BJ (cell line): ENCODE measurements at regions not wholly inside any gene's neighbourhood (a gene's known extent, or its start where the extent isn't known, plus 50 kb on each side); places are given as distances from the start of the nearest gene placed in this dataset.

Experiments
- CTCF ChIA-PET: fragments of 350-600 bp; formaldehyde crosslinking; extraction: SDS; loops from one replicate; lab custom pipeline; 2021; ENCODE audit warnings: antibody characterized with exemption, inconsistent platforms; lab: Yijun Ruan, JAX
- POLR2A ChIA-PET: fragments of 300-600 bp; sonication (Branson Sonifier 250); formaldehyde crosslinking; extraction: SDS; loops from one replicate; lab custom pipeline; 2021; ENCODE audit warnings: antibody characterized with exemption; lab: Charles Lee
- DNase-seq: peaks from one replicate; pipeline ENCODE4 v3.0.0-alpha.2; 2011; ENCODE audit warnings: low read depth
- H3K27me3 ChIP-seq: 2 replicates; pipeline ENCODE4 v1.6.0; 2011; ENCODE audit warnings: low read length; ENCODE audit not compliant: control insufficient read depth, insufficient read depth
- H3K36me3 ChIP-seq: 2 replicates; pipeline ENCODE4 v1.5.1; 2011; ENCODE audit warnings: low read length; ENCODE audit not compliant: control insufficient read depth, insufficient read depth
- H3K4me3 ChIP-seq: 2 replicates; pipeline ENCODE4 v1.5.1; 2011; ENCODE audit warnings: low read depth, mild to moderate bottlenecking, control low read depth, low read length
- TF ChIP-seq, protein P1 (sequence below): IDR thresholded peaks from 2 replicates; pipeline ENCODE4 v1.5.1; 2011; ENCODE audit warnings: low read depth, mild to moderate bottlenecking, control low read depth, inconsistent platforms, low read length, moderate library complexity; ENCODE audit not compliant: insufficient read depth

DNA sequence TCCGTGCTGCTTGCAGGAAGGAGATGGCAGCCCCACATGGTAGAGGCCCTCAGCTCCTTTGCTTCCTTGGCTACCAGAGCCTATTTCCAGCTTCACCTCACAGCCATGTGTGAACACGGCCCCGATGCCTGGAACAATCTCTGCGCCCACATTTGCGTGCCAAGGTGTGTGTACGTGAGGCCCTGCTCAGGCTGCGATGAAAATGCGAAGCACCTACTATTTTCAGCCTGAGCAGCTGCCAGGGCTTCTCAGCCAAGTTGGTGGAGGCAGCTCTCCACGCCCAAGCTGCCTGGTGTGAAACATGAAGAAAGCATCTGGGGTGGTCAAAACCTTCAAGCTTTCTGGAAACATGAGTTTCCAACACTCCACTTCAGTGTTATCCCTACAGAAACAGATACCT is 177.8 kb upstream of the EGLN3 start:
- Histone ChIP-seq H3K36me3 (no peaks in the 10 kb centered on the region), H3K27me3 (0 out of 2 replicates have a peak, but pooled peaks cover 2% of the 10 kb centered on the region), H3K4me3 (no peak overlapping the region)
- TF ChIP-seq, protein P1, sequence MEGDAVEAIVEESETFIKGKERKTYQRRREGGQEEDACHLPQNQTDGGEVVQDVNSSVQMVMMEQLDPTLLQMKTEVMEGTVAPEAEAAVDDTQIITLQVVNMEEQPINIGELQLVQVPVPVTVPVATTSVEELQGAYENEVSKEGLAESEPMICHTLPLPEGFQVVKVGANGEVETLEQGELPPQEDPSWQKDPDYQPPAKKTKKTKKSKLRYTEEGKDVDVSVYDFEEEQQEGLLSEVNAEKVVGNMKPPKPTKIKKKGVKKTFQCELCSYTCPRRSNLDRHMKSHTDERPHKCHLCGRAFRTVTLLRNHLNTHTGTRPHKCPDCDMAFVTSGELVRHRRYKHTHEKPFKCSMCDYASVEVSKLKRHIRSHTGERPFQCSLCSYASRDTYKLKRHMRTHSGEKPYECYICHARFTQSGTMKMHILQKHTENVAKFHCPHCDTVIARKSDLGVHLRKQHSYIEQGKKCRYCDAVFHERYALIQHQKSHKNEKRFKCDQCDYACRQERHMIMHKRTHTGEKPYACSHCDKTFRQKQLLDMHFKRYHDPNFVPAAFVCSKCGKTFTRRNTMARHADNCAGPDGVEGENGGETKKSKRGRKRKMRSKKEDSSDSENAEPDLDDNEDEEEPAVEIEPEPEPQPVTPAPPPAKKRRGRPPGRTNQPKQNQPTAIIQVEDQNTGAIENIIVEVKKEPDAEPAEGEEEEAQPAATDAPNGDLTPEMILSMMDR = no peak
- POLR2A ChIA-PET = no interaction called here
- CTCF ChIA-PET = no interaction called here
- no peak for DNase-seq

DNA sequence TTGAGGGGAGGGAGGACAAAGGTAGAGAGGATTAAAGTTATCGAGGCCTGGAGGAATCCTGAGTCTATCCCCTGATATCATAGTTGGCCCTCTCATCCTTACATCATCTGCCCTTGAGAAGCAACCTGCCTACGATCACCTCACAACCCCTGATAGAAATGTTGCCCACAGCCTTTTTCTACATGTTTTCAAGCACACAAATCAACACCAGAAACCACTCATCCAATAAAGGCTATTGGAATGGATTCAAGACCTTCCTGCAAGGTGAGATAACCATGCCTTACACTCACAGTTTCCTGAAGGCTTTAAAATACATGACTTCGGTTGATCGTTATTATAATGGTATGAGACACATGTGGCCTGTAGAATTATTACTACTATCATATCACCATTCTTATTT is 175.7 kb upstream of the EGLN3 start:
- H3K27me3 ChIP-seq = peaks cover 2% of the 10 kb centered on the region; the same call in 1 of the 2 replicates
- CTCF ChIA-PET = no interaction called here

DNA sequence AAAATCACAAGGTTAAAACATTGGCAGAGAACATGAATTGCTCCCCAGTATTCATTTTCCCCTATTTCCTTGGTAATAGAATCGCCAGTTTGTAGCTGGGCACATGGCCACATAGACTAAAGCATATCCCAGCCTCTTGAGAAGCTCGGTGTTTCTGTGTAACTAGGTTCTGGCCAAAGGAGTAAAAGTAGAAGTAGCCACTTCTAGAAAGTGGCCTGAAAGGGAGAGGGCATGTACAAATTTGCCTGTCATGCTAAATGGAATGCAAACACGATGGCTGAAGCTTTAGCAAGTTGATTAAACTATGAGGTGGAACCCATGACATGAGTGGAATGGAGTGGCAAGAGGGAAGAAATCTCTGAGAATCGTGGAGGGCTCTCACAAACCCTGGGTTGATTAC is 173.7 kb upstream of the EGLN3 start:
- H3K27me3 ChIP-seq = peaks cover 1% of the 10 kb centered on the region; the same call in 1 of the 2 replicates
- TF ChIP-seq, protein P1 = no peak
- POLR2A ChIA-PET = no interaction called here
- no peak overlapping the region for H3K4me3 ChIP-seq
- DNase-seq = no peak
- H3K36me3 ChIP-seq = no peaks in the 10 kb centered on the region
- CTCF ChIA-PET = interaction anchor here (1.6 kb wide), 1 partner anchor 26 kb away, joined by 5 read pairs; no protein-coding TSS in a partner anchor

More for the DNA sequence above, 175.7 kb upstream of the EGLN3 start:
- POLR2A ChIA-PET = no interaction called here
- DNase-seq = no peak
- Histone ChIP-seq H3K36me3 (no peaks in the 10 kb centered on the region), H3K4me3 (no peak overlapping the region)
- TF ChIP-seq, protein P1 = no peak

DNA sequence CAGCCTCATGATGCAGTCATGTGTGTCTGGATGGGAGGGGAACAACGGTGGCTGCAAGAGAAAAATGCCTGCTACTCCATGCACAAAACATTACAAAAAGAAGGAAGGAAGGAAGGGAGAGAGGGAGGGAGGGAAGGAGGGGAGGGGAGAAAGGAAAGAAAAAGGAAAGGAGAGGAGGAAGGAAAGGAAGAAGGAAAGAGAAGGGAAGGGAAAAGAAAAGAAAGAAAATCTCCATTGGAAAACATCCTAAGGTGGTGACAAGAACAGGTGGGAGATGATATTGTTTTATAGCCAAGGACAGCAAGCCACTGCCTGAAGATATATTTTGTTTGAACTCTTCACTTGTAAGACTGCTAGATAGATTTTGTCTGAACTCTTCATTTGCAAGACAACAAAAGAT is 171.8 kb upstream of the EGLN3 start:
- no peak for DNase-seq
- CTCF ChIA-PET = interaction anchor here (0.7 kb wide), 1 partner anchor 118 kb away, joined by 3 read pairs; no protein-coding TSS in a partner anchor

DNA sequence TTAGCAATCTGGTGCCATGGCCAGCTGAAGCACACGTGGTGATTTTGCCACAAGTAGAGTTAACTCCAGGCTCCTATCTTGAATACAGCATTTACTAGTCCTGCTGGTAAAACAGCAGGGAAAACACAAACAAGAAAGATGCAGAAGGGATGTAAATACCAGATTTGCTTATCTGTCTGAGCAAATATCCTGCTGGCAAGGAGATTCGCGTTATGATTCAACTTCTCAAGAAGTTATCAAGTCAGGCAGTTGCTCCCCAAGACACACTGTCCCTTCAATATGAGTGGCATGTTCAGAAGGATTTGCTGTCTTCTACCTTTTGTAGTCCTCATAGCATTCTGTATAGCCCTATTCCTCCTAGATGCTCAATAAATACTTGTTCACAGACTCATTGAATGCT is 171.2 kb upstream of the EGLN3 start:
- Histone ChIP-seq H3K36me3 (no peaks in the 10 kb centered on the region), H3K27me3 (peaks cover 1% of the 10 kb centered on the region; the same call in 1 of the 2 replicates), H3K4me3 (no peak overlapping the region)
- no peak for DNase-seq
- CTCF ChIA-PET = no interaction called here
- POLR2A ChIA-PET = no interaction called here
- TF ChIP-seq, protein P1 = no peak

More for the DNA sequence above, 171.8 kb upstream of the EGLN3 start:
- Histone ChIP-seq H3K36me3 (no peaks in the 10 kb centered on the region), H3K27me3 (peaks cover 1% of the 10 kb centered on the region; the same call in 1 of the 2 replicates), H3K4me3 (no peak overlapping the region)
- POLR2A ChIA-PET = no interaction called here
- TF ChIP-seq, protein P1 = no peak
